Midbrain (tissue), 1 donor: ENCODE measurements at regions not wholly inside any gene's neighbourhood (a gene's known extent, or its start where the extent isn't known, plus 50 kb on each side); places are given as distances from the start of the nearest gene placed in this dataset.

Experiments used
- DNase-seq: peaks from one replicate; lab custom pipeline; 2025; lab: John Stamatoyannopoulos, UW

DNA sequence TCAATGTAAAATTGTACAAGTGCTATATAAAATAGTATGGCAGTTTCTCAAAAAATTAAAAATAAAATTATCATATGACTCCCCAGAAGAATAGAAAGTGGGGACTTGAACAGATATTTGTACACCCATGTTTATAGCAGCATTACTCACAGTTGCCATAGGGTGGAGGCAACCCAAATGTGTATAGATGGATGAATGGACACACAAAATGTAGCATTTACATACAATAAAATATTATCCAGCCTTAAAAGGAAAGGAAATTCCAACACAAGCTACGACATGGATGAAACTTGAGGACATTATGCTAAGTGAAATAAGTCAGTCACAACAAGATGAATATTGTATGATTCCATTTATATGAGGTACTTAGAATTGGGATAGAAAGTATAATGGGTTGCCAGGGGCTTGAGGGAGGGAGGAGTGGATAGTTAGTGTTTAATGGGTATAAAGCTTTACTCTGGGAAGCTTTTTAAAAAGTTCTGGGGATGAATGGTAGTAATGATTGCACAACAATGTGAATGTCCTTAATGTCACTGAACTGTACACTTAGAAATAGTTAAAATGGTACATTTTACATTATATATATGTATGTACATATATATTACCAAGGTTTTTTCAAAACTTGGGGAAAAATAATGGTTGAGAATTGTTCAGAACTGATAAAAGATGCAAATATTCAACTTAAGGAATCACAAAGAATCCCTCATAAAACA lies 53.0 kb upstream of the ADORA3 start:
- DNase-seq = no peak

DNA sequence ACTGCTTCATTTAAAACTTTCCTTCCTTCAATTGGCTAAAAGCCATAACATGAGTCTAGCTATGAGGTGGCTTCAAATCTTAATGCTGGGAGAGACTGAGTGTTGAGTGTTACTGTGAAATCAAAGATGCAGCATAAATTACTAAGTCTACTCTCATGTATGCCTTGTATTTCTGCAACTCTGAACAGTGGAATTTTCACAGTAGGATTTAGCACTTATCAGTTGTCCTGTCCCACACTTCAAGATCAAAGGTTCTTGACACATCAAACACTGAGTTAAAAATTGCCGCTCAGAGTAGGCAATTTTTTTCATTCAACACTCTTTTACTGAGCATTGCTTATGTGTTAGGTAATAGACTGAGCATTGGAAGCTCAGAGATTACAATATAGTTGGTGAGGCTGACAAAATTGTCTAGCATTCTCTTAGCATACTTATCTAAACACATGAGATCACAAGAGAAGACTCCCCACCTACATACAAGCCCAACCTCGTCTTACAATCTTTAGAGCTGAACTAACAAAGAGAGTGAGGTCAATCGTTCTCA lies 56.4 kb upstream of the ADORA3 start:
- no peak for DNase-seq

DNA sequence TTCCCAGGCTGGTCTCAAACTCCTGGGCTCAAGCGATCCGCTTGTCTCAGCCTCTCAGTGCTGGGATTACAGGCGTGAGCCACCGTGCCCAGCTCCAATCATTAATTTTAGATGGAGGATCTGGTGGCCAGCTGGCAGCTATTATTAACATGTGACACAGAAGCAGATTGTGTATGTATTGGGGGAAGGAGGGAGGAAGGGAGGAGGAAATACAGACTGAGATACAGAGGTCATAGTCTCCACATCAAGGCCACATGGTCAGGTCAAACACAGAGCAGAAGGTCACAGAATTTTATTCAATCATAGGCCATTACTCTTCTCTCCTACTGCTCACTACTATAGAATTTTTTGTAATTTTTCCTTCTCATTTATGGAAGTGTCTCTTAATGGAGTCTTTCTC lies 57.9 kb upstream of the ADORA3 start:
- DNase-seq = no peak

DNA sequence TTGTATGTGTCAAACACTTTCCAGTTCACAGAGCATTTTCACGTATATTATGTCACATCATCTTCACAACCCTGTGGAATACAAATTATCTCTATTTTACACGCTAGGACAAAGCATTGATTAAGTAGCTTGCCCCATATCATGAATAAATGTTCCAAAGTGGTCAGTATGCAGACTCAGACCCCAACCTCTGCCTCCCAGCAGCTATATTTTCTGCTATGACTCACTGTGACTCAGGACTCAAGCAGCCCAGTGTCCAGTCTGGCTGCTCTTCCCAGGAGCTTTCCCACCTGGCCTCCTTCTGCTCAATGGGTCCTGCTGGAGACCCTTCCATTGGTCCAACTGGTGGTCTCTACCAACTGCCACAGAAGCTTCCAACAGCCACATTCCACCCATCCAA lies 56.0 kb upstream of the RAP1A start:
- DNase-seq = no peak

DNA sequence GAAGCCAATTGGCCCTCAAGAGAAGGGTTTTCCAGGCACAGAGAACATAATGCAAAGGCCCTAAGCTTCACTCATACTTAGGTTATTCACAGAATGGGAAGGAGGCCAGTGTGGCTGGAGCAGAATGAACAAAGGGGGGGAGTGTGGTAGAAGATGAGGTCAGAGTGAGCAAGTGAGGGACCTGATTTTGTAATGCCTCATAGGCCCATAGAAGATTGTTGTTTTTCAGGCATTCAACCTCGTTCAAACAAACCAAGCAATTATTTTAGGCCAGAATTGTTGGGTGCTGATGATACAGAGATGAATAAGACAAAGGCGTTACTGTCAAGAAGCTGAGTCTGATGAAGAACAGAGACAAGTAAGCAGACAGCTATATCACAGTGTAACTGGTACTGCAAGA lies 54.5 kb upstream of the RAP1A start:
- peak; percentile 67 for DNase-seq

DNA sequence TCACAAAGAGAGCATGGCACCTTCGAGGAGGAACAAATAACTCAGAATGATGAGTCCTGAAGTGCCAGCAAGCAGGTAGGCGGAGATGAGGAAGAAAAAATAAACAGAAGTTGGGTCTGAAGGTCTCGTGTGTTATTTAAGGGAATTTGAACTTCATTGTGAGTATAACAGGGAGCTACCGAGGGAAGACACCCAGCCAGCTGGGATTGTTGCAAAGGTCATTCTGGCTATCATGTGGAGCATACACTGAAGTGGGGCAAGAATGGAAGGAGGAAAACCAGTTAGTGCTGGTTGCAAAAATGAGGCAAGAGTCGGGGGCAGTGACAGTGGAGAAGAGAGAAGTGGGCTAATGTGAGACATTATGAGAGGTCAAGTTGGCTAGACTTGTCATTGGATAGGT lies 53.6 kb upstream of the RAP1A start:
- no peak for DNase-seq

DNA sequence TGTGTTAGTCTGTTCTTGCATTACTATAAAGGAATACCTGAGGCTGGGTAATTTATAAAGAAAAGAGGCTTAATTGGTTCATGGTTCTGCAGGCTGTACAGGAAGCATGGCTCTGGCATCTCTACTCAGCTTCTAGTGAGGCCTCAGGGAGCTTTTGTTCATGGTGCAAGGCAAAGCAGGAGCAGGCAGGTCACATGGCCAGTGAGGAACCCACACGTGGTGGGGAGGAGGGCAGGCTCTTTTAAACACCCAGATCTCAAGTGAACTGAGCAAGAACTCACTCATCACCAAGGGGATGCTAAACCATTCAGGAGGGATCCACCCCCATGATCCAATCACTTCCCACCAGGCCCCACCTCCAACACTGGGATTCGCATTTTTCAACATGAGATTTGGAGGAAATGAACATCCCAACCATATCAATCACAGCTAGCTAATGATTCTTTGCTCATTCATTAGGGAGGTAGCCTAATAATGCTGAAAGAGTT lies 51.4 kb upstream of the RAP1A start:
- no peak for DNase-seq
